Endothelial cell of umbilical vein (primary cell): ENCODE measurements at regions not wholly inside any gene's neighbourhood (a gene's known extent, or its start where the extent isn't known, plus 50 kb on each side); places are given as distances from the start of the nearest gene placed in this dataset.

Experiments used
- BruUV-seq: library from RNA; stranded (reverse); fragments of 400-500 nt; replicated peaks from 2 replicates; lab custom pipeline; 2021; lab: Mats Ljungman, UMichigan
- CTCF ChIA-PET: fragments of 300-600, 350-600 bp; sonication (Branson Sonifier 250); formaldehyde crosslinking; loops from one replicate; lab custom pipeline; 2021; ENCODE audit warnings: antibody characterized with exemption, inconsistent platforms; lab: Charles Lee
- POLR2A ChIA-PET: fragments of 300-600, 350-600 bp; sonication (Branson Sonifier 250); formaldehyde crosslinking; loops from one replicate; lab custom pipeline; 2021; ENCODE audit warnings: antibody characterized with exemption, inconsistent platforms; lab: Charles Lee
- DNase-seq: peaks from one replicate; pipeline ENCODE4 v3.0.0-alpha.2; 2011; ENCODE audit warnings: low read depth, low spot score
- FAIRE-seq: peaks from 2 replicates; lab custom pipeline; 2011; peaks lifted over from hg19 to GRCh38; lab: Jason Lieb, UNC
- H2AFZ ChIP-seq: 2 replicates; pipeline ENCODE4 v1.6.0; 2012; ENCODE audit warnings: low read depth, low read length, control low read depth, inconsistent platforms
- H3K27ac ChIP-seq: 2 replicates; pipeline ENCODE4 v1.5.1; 2011; ENCODE audit warnings: low read depth, mild to moderate bottlenecking, control low read depth, low read length, moderate library complexity; ENCODE audit not compliant: insufficient read depth
- H3K27me3 ChIP-seq, 2 experiments: 2 replicates each; pipeline versions ENCODE4 v1.6.0 to v1.6.1; 2011; ENCODE audit warnings: low read length in 2 of 2, mixed read lengths in 1 of 2; ENCODE audit not compliant: control insufficient read depth in 2 of 2, insufficient read depth in 2 of 2
- H3K36me3 ChIP-seq, 2 experiments: 2 replicates in 1 of 2; 3 replicates in 1 of 2; pipeline ENCODE4 v1.5.1; 2011; ENCODE audit warnings: low read length in 2 of 2, mild to moderate bottlenecking in 1 of 2, moderate library complexity in 1 of 2; ENCODE audit not compliant: control insufficient read depth in 2 of 2, insufficient read depth in 2 of 2; ENCODE audit errors: extremely low read depth in 1 of 2
- H3K4me1 ChIP-seq: 3 replicates; pipeline ENCODE4 v1.5.1; 2011; ENCODE audit warnings: mild to moderate bottlenecking, low read length; ENCODE audit not compliant: control insufficient read depth, insufficient read depth; ENCODE audit errors: extremely low read depth
- H3K4me2 ChIP-seq: 2 replicates; pipeline ENCODE4 v1.6.1; 2011; ENCODE audit warnings: low read length, control low read depth, mixed read lengths; ENCODE audit not compliant: insufficient read depth
- H3K4me3 ChIP-seq, 3 experiments: fragments of 200-600 bp in 1 of 3; sonication (generic), shearing (Covaris generic) in 1 of 3; replicated peaks in 1 of 3; 2 replicates each; pipeline ENCODE4 v1.5.1; 2011 to 2016; ENCODE audit warnings: control low read depth in 3 of 3, low read length in 3 of 3, mild to moderate bottlenecking in 2 of 3, inconsistent platforms in 1 of 3, low read depth in 1 of 3, moderate library complexity in 1 of 3; ENCODE audit not compliant: insufficient read depth in 1 of 3
- H3K79me2 ChIP-seq: 2 replicates; pipeline ENCODE4 v1.6.0; 2012; ENCODE audit warnings: low read length, inconsistent platforms; ENCODE audit not compliant: control insufficient read depth, insufficient read depth
- H3K9ac ChIP-seq: replicated peaks from 2 replicates; pipeline ENCODE3; 2011; ENCODE audit warnings: low read length, control low read depth; ENCODE audit not compliant: insufficient read depth; ENCODE audit errors: extremely low read depth
- H3K9me1 ChIP-seq: replicated peaks from 3 replicates; pipeline ENCODE4 v1.6.0; 2011; ENCODE audit warnings: mild to moderate bottlenecking, low read length; ENCODE audit not compliant: control insufficient read depth, insufficient read depth; ENCODE audit errors: extremely low read depth
- H3K9me3 ChIP-seq: replicated peaks from 2 replicates; pipeline ENCODE4 v1.5.1; 2012; ENCODE audit warnings: low read length, inconsistent platforms; ENCODE audit not compliant: control insufficient read depth, insufficient read depth
- H4K20me1 ChIP-seq: replicated peaks from 2 replicates; pipeline ENCODE3; 2011; ENCODE audit warnings: mild to moderate bottlenecking, low read length; ENCODE audit not compliant: control insufficient read depth, insufficient read depth; ENCODE audit errors: extremely low read depth
- EZH2 ChIP-seq: IDR thresholded peaks from 2 replicates; pipeline ENCODE4 v1.6.1; 2012; ENCODE audit warnings: borderline replicate concordance, low read depth, mild to moderate bottlenecking, moderate library complexity, low read length, inconsistent platforms; ENCODE audit not compliant: severe bottlenecking
- FOS ChIP-seq: IDR thresholded peaks from 2 replicates; pipeline ENCODE4 v1.6.1; 2011; ENCODE audit warnings: mild to moderate bottlenecking, low read length, moderate library complexity, borderline replicate concordance; ENCODE audit not compliant: insufficient read depth
- GATA2 ChIP-seq: IDR thresholded peaks from 2 replicates; pipeline ENCODE4 v1.7.0; 2011; ENCODE audit warnings: low read depth, mild to moderate bottlenecking, moderate library complexity, mixed read lengths, low read length; ENCODE audit not compliant: insufficient read length, insufficient read depth
- JUN ChIP-seq: IDR thresholded peaks from 2 replicates; pipeline ENCODE4 v1.6.1; 2011; ENCODE audit warnings: borderline replicate concordance, low read depth; ENCODE audit not compliant: insufficient read length, insufficient read depth
- MYC ChIP-seq: IDR thresholded peaks from one replicate; pipeline ENCODE4 v1.6.1; 2011; ENCODE audit warnings: mild to moderate bottlenecking, low read depth, low read length
- POLR2A ChIP-seq: IDR thresholded peaks from 2 replicates; pipeline ENCODE4 v1.6.1; 2012; ENCODE audit warnings: low read depth, mild to moderate bottlenecking, control low read depth, low read length
- POLR2AphosphoS5 ChIP-seq: IDR thresholded peaks from 2 replicates; pipeline ENCODE4 v1.6.1; 2012; ENCODE audit warnings: low read depth, mild to moderate bottlenecking, control low read depth, low read length, moderate library complexity; ENCODE audit not compliant: insufficient read depth
- dilution Hi-C: fragments of 300-500 bp; cut with MboI; formaldehyde crosslinking; loops from one replicate; pipeline ENCODE4 v1.15.0; 2019; ENCODE audit warnings: low sequenced_read_pairs; ENCODE audit not compliant: extremely low pct_ligation_motif_present
- intact Hi-C: fragments of 100-400 bp; cut with micrococcal nuclease; formaldehyde crosslinking; loops from one replicate; pipeline ENCODE4 v1.10.0; 2022
- TF ChIP-seq, protein P1 (sequence below), 2 donors: IDR thresholded peaks; 1 replicate in 1 of 2; 2 replicates in 1 of 2; pipeline ENCODE4 v1.5.1; 2011; ENCODE audit warnings: low read length in 2 of 2, mild to moderate bottlenecking in 2 of 2, moderate library complexity in 2 of 2, control low read depth in 1 of 2, inconsistent platforms in 1 of 2, low read depth in 1 of 2; ENCODE audit not compliant: insufficient read depth in 1 of 2; ENCODE audit errors: extremely low read depth in 1 of 2
- TF ChIP-seq, protein P2 (sequence below): IDR thresholded peaks from 2 replicates; pipeline ENCODE4 v1.6.1; 2011; ENCODE audit not compliant: insufficient read depth, insufficient read length

DNA sequence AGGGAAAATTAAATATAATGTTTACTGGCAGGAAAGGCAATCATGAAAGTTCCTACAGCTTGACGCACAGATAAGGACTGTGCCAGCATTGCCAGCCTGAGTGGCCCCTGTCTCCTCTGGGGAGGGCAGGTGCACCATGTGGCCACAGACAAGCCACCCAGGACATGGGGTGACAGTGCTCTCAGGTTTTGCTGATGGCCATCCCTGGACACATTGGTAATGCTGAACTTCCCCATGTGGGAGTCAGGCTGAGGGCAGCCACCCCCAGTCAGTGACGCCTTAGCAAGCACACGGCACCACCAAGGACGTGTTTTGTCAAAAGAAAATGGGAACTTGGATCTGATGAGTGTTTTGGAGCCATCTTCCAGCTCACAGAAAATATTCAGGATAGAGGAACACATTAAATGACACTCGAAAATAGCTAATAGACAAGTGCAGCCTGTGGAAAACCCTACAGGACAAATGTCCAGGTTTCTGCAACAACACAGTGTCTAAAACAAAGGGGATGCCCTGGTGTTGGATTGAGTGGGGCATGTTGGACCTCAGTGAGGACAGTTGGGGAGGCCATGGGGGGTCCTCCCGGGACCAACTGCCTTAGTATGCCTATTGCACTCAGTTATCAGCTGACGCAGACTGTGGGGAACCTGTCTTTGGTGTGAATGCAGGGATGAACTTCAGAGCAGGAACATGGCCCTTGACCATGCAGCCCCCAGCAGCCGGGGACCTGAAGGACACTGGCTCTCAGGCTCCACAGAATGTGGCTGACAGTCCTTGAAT lies 1450.5 kb downstream of the BRD1 start:
- DNase-seq (no peak), FAIRE-seq (no peak)
- no peaks in the 10 kb centered on the region for H4K20me1 ChIP-seq
- no peaks in the 10 kb centered on the region for H3K9me1 ChIP-seq
- intact Hi-C loops (no loop called here), dilution Hi-C loops (no loop called here)
- TF ChIP-seq FOS (no peak), GATA2 (no peak), JUN (no peak), EZH2 (no peak), MYC (no peak), POLR2A (no peak), POLR2AphosphoS5 (no peak)
- TF ChIP-seq, protein P1, sequence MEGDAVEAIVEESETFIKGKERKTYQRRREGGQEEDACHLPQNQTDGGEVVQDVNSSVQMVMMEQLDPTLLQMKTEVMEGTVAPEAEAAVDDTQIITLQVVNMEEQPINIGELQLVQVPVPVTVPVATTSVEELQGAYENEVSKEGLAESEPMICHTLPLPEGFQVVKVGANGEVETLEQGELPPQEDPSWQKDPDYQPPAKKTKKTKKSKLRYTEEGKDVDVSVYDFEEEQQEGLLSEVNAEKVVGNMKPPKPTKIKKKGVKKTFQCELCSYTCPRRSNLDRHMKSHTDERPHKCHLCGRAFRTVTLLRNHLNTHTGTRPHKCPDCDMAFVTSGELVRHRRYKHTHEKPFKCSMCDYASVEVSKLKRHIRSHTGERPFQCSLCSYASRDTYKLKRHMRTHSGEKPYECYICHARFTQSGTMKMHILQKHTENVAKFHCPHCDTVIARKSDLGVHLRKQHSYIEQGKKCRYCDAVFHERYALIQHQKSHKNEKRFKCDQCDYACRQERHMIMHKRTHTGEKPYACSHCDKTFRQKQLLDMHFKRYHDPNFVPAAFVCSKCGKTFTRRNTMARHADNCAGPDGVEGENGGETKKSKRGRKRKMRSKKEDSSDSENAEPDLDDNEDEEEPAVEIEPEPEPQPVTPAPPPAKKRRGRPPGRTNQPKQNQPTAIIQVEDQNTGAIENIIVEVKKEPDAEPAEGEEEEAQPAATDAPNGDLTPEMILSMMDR (IDR thresholded peaks at IDR 0.05; ENCODE audit: extremely low read depth in 1 of 2, insufficient read depth in 1 of 2, low read depth in 1 of 2, low read length in 2 of 2) = no peak
- TF ChIP-seq, protein P2, sequence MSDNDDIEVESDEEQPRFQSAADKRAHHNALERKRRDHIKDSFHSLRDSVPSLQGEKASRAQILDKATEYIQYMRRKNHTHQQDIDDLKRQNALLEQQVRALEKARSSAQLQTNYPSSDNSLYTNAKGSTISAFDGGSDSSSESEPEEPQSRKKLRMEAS = no peak
- ChIA-PET CTCF (no interaction called here), POLR2A (no interaction called here)
- H2AFZ ChIP-seq = no peak overlapping the region
- no peaks in the 10 kb centered on the region for H3K27me3 ChIP-seq
- no peak overlapping the region for H3K4me2 ChIP-seq
- H3K79me2 ChIP-seq = no peaks in the 10 kb centered on the region
- peaks cover 6% of the 10 kb centered on the region for H3K9me3 ChIP-seq
- no peaks in the 10 kb centered on the region for H3K36me3 ChIP-seq
- no peak overlapping the region for H3K27ac ChIP-seq
- H3K4me1 ChIP-seq = no peaks in the 10 kb centered on the region
- no peak overlapping the region for H3K4me3 ChIP-seq
- no TSS peak for BruUV-seq
- H3K9ac ChIP-seq = no peak overlapping the region
